ENCODE measurements at regions not wholly inside any gene's neighbourhood (a gene's known extent, or its start where the extent isn't known, plus 50 kb on each side); places are given as distances from the start of the nearest gene placed in this dataset.

DNA sequence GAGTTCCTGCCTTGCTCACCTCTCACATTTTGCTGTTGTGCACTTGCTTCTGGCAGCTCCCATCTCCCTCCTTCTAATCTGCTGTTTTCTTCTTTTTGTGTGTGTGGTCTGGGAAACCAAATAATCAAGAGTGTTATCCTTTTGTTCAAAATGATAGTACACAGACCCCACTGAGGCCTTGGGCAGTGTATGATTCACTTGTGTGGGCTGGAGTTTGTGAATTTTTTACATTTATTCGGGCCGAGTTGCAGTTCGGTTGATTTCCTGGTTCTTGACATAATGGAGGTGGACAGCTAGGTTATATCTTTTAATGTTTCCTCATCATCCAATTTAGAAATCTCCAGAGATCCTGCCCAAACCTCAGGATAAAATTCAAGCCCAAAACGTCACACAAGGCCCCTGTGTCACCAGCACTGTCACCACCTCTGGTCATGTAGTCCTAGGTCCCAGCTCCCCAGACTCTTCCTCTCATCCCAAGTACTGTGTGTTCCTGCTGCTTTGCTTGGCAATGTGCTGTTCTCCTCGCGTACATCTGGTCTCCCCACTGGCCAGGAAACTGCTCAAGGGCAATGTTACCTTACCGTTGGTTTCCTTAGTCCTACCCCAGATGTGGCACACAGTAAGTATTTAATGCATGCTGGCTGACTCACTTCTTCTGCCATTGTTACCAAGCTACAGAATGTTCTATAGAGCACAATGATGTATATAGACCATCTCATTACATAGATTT, 55.7 kb upstream of the PHACTR2 start:
- no peak for DNase-seq

- DNase-seq: no peak
These were observed 56.4 kb upstream of the PHACTR2 start for GRCh38 chr6:143621159-143621873.

DNA sequence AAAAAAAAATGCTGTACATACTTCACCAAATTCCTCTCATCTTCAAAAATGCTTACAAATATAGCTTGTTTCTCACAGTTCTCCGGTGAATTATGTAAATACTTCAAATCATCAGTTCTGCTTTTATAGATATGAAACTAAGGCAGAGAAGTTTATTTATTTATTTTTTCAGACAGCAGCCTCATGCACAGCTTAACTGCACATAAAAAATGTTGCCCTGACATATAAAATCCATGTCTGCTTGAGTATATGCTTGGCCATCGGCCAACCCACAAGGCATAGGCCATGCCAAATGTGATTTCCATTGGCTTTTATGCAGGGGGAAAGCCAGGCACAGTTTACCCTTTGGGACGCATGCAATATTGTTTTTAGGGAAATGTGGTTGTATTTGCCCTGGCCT, 57.3 kb upstream of the PHACTR2 start:
- DNase-seq: no peak

DNA sequence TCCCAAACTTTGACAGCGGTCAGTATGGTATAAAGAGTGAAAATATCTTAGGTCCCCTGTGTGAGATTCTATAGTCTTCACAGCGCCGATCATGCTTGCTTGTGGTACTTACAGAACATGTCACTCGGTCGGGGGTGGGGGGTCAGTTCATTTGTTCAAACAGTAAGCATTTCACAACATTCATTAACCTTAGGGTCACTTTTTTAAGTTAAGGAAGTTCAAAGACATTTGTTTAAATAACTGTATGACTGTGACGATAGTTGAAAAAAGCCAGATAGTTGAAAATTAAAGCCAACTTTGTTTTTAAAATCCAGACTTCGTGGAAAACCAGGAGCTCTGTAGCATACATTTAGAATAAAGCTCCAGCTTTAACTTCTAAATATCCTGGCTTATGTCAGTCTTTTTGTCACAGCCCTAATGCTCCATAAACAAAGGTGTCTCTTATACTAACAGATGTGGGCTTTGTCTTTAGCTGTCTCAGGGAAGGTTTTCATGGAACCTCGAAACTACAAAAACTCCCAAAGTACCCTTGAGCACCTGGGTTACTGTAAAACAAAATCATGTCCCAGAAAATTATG, 57.9 kb upstream of the PHACTR2 start:
- DNase-seq: no peak

GRCh38 chr6:143616741-143617140, 61.0 kb upstream of the PHACTR2 start:
- DNase-seq: no peak

GRCh38 chr6:143615785-143616184, 62.0 kb upstream of the PHACTR2 start:
- no peak for DNase-seq

GRCh38 chr6:143614235-143614634, 63.5 kb upstream of the PHACTR2 start:
- DNase-seq: no peak

DNA sequence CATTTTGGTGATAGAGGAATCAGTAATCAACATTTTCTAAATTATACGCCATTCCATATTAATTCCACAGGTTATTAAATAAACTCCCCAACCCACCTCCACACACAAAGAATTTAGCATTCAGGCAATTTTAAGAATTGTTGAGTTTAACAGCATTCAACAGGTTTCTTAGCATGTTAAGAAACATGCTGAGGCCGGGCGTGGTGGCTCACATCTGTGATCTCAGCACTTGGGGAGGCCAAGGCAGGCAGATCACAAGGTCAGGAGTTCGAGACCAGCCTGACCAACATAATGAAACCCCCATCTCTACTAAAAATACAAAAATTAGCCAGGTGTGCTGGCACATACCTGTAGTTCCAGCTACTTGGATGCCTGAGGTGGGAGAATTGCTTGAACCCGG, 64.0 kb upstream of the PHACTR2 start:
- no peak for DNase-seq

- no peak for DNase-seq
These were observed 65.6 kb upstream of the PHACTR2 start for GRCh38 chr6:143612186-143612585.

DNA sequence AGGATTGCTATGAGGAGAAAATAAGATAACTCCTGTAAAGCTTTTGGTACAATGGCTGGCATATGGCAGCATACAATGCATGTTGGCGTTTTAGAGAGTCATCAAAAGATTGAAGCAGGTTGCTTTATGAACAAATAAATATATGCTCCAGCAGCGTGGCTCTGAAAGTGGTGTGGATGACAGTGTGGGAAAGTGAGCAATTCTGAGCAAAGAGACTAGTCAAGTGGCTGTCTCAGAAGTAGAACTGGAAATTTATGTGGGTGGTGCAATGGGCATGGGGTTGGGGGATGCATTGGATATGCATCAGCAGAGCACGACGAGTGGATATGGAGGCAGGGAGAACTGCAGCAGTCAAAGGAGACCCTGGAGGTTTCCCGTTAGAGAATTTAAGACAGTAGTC, 66.2 kb upstream of the PHACTR2 start:
- no peak for DNase-seq

DNA sequence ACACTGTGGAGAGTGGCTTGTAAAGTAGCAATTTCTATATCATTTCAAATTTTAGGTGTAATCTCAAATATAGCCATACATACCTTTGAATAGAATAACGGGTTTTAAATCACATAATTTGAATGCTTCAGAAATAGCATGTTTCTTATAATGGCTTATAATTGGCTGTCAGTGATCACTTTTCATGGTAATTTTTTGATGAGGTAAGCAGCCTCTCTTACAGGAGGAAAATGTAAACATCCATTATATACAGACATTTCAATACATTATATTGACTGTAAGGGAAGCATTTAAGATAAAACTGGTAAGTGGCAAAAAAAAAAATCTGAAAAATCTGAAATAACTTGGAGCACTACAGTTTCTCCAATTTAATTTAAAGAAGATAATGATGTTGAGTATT, 67.8 kb upstream of the PHACTR2 start:
- DNase-seq: no peak

DNA sequence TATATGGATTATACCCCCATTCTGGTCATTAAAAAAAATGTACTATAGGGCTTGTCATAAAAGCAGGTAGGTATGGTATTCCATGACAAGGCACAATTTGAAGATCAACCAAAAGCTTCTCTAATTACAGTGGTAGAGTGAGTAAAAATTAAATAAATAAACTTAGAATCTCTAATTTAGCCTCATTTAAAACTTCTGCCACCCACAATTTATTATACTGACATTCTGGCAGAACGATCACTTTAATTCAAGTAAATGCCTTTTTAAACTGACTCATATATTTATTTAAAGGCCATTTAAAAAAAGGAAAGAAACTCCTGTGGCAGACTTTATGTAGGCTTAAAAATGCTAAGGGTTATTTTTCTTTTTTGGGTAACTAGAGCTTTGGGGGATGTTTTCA, 68.3 kb upstream of the PHACTR2 start:
- no peak for DNase-seq

DNA sequence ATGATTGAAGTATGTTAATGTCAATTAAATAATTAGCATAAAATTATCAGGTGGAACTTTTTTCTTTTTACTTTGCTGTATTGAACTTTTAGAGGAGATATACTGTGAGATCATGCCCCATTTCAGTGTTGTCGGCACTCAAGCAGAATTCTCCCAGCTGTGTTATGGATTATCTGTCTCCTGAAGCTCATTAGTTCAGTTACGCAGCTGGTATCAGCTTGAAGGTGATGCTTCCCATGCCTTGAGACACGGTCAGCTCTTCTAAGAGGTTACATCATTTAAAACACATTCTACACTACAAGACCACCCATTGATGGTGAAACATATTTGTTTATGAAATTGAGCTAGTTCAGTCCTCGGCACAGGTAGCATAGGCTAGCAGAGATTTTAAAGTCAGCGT, 68.9 kb upstream of the PHACTR2 start:
- DNase-seq: no peak

DNA sequence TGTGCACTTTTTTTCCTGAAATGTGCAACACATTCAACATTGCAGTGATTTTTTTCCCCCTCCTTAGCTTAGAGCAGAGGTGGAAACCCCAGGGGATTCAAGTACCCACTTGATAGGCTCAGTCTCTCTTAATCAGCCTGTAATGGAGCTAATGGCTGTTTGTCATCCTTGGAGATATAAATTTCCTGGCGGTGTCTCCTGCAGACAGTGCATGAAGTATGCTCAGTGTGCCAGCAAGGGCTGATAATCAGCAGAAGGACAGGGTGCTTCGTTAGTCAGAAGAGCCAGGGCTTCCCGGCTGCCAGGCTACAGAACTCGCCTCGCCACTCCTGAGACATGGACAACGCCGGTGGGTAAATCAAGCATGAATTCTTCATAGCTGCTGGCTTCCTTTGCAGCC, 69.8 kb upstream of the PHACTR2 start:
- no peak for DNase-seq

- no peak for DNase-seq
These were observed 70.6 kb upstream of the PHACTR2 start for GRCh38 chr6:143607168-143607567.

DNA sequence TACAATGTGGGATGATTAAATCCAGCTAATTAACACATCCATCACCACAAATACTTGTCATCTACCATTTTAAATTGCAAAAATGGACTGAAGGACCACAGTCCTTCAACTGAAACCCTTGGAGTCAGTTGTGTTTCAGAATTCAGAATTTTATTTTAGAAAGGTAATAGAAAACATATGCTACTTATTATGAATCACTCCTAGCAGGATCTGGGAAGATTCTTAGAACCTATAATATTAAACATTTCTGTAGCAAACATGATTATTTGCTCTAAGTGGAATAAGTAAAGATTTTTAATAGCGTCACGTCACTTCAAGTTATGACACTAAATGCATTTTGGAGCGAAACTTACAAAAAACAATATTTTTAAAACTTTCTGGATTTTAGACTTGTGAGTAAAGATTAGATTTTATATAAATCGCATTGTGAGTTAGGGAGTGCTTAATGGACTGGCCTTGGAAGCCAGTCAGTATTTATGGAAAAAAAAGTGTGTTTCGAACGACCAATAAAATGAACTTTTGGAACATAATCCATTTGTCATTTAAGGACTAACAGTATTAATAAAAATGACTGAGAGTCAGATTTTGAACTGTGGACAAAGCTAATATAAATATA, 71.8 kb upstream of the PHACTR2 start:
- DNase-seq: no peak

GRCh38 chr6:143603455-143603854, 74.3 kb upstream of the PHACTR2 start:
- no peak for DNase-seq

DNA sequence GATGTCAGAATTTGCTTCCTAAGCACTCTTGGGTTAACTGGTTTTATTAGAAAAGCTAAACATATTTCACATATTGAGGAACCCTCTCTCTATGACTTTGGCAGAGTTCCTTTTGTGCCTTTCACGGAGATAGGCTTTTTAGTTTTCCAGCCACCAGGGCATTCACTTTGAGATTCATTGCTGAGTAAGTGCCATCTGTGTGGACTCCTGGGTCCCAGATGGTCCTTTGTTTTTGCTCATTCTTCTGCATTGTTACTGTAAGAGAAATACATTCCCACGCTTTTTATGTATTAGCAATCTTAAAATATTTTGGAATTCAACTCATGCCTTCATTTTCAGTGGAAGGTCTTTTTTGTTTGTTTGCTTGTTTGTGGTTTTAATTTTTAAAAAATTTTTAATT, 76.3 kb upstream of the PHACTR2 start:
- no peak for DNase-seq

- no peak for DNase-seq
These were observed 76.9 kb upstream of the PHACTR2 start for GRCh38 chr6:143600821-143601220.

- no peak for DNase-seq
These were observed 79.2 kb upstream of the PHACTR2 start for GRCh38 chr6:143598466-143599080.

DNA sequence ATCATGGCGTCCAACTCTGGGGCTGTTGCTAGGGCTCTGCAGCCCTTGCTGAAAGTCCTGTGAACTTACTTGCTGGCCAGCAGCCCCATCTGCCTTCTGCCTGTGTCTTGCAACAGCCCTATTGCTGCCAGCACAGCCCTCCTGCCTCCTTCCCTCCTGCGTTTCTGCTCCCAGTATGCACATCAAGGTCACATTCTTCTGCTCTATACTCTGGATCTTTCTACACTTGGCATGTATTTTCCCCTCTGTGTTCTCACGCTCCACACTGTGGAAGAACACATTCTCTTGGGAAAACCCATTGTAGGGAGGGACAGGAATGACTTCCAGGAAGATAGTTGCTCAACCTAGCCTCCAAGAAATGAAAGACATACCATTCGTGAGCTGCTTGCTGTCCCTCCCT, 80.9 kb upstream of the PHACTR2 start:
- DNase-seq: no peak

GRCh38 chr6:143595251-143596036, 82.3 kb upstream of the PHACTR2 start:
- no peak for DNase-seq

DNA sequence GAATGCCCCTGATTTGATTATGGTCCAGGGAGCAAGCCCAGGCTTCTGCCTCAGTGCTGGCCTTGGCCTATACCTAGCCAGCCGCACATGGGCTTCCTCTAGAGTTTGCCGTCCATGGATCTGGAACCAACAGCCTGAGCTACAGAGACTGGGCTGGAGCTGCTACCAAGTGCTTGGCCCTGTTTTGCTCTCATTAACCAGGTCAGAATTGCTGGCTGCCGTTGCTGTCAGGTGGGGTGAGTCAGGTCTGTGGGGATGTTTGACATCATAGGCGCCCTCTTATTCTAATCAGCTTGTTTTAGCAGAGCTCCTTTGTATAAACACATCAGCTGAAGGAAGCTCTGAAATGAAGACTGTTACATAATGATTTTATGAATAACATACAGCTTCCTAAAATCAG, 83.1 kb upstream of the PHACTR2 start:
- DNase-seq: no peak

Data from NCI-H774 (cell line).